ENCODE measurements at regions not wholly inside any gene's neighbourhood (a gene's known extent, or its start where the extent isn't known, plus 50 kb on each side); places are given as distances from the start of the nearest gene placed in this dataset.

DNA sequence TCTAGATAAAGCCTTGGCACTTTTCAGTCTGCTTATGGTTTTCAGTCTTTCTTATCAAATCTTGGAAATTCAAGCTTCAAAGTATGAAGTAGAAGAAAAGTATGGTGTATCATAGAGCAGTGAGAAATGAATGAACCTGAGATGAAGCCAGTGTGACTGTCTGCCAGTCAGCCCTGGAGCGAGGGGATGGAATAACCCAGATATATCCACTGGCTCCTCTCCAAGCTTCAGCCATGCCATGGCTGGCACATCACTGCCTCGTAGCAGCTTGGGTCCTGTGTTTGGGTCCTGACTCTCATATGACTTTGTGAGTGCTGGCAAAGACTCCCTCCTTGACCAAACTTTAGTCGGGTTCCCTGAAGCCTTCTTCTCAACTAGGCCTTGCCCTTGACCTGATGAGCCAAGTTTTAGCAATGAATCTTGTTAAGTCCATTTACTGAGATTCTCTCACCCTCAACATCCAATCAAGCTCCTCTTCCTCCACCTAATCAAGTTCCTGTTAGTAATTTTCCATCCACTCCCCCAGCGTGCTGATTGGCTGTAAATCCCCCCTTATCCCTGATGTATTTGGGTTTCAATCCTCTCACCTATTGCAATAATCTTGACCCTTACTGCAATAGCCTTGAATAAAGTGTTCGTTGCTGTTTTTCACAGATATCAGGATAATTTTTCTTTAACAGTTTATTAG is 62.5 kb upstream of the PRDX6 start:
- TF ChIP-seq, protein P1, sequence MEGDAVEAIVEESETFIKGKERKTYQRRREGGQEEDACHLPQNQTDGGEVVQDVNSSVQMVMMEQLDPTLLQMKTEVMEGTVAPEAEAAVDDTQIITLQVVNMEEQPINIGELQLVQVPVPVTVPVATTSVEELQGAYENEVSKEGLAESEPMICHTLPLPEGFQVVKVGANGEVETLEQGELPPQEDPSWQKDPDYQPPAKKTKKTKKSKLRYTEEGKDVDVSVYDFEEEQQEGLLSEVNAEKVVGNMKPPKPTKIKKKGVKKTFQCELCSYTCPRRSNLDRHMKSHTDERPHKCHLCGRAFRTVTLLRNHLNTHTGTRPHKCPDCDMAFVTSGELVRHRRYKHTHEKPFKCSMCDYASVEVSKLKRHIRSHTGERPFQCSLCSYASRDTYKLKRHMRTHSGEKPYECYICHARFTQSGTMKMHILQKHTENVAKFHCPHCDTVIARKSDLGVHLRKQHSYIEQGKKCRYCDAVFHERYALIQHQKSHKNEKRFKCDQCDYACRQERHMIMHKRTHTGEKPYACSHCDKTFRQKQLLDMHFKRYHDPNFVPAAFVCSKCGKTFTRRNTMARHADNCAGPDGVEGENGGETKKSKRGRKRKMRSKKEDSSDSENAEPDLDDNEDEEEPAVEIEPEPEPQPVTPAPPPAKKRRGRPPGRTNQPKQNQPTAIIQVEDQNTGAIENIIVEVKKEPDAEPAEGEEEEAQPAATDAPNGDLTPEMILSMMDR (IDR thresholded peaks at IDR 0.05), result no peak
- TF ChIP-seq POLR2AphosphoS5 (IDR thresholded peaks at IDR 0.05; ENCODE audit: low read depth, low read length) (no peak), SIN3A (IDR thresholded peaks at IDR 0.05; ENCODE audit: borderline replicate concordance, insufficient read depth, low read depth, low read length) (no peak)
